Mesendoderm (in vitro differentiated cells): ENCODE measurements at regions not wholly inside any gene's neighbourhood (a gene's known extent, or its start where the extent isn't known, plus 50 kb on each side); places are given as distances from the start of the nearest gene placed in this dataset.
A peak's percentile ranks its signal among the peaks of the same experiment; 100 is the strongest.
"Not testable (repeated sequence)": the region's sequence is repeated elsewhere in the genome, so short reads cannot be mapped to it uniquely, and the experiment has no call there.

Experiments used
- DNase-seq: peaks from one replicate; pipeline ENCODE4 v3.0.0; 2013
- H2AK5ac ChIP-seq: 2 replicates; pipeline ENCODE4 v1.6.1; 2013; ENCODE audit warnings: low read length, inconsistent platforms
- H2BK120ac ChIP-seq: 2 replicates; pipeline ENCODE4 v1.6.1; 2013; ENCODE audit warnings: low read depth, mild to moderate bottlenecking, low read length, moderate library complexity, mixed read lengths
- H2BK15ac ChIP-seq: replicated peaks from 2 replicates; pipeline ENCODE4 v1.6.1; 2013; ENCODE audit warnings: low read depth, mild to moderate bottlenecking, moderate library complexity
- H2BK5ac ChIP-seq: 2 replicates; pipeline ENCODE4 v1.6.1; 2013; ENCODE audit warnings: low read length, inconsistent platforms
- H3K18ac ChIP-seq: 2 replicates; pipeline ENCODE4 v1.6.1; 2013; ENCODE audit warnings: mild to moderate bottlenecking, low read length, mixed read lengths
- H3K23ac ChIP-seq: one replicate; pipeline ENCODE4 v1.6.1; 2013; ENCODE audit warnings: low read length
- H3K27ac ChIP-seq: 2 replicates; pipeline ENCODE4 v1.5.1; 2013; ENCODE audit warnings: low read depth, mild to moderate bottlenecking, inconsistent platforms, low read length, moderate library complexity
- H3K27me3 ChIP-seq: 2 replicates; pipeline ENCODE4 v1.6.1; 2013; ENCODE audit warnings: low read length, control low read depth, mild to moderate bottlenecking, inconsistent platforms; ENCODE audit not compliant: insufficient read depth, poor library complexity
- H3K36me3 ChIP-seq: 2 replicates; pipeline ENCODE4 v1.6.1; 2013; ENCODE audit warnings: low read length, inconsistent platforms; ENCODE audit not compliant: control insufficient read depth, insufficient read depth
- H3K4ac ChIP-seq: one replicate; pipeline ENCODE4 v1.6.1; 2013; ENCODE audit warnings: low read depth, mild to moderate bottlenecking, low read length, moderate library complexity
- H3K4me1 ChIP-seq: 2 replicates; pipeline ENCODE4 v1.6.1; 2013; ENCODE audit warnings: low read depth, low read length, inconsistent platforms; ENCODE audit not compliant: control insufficient read depth
- H3K4me2 ChIP-seq: 2 replicates; pipeline ENCODE4 v1.6.1; 2013; ENCODE audit warnings: low read length
- H3K4me3 ChIP-seq: 2 replicates; pipeline ENCODE4 v1.5.1; 2013; ENCODE audit warnings: mild to moderate bottlenecking, low read length
- H3K56ac ChIP-seq: one replicate; pipeline ENCODE4 v1.6.1; 2013; ENCODE audit warnings: low read length
- H3K79me1 ChIP-seq: 2 replicates; pipeline ENCODE4 v1.6.1; 2013; ENCODE audit warnings: low read length, inconsistent platforms
- H3K79me2 ChIP-seq: 2 replicates; pipeline ENCODE4 v1.6.1; 2013; ENCODE audit warnings: mild to moderate bottlenecking, low read length; ENCODE audit not compliant: control insufficient read depth, insufficient read depth
- H3K9ac ChIP-seq: 2 replicates; pipeline ENCODE4 v1.6.1; 2013; ENCODE audit warnings: low read length, inconsistent platforms
- H4K5ac ChIP-seq: one replicate; pipeline ENCODE4 v1.6.1; 2013; ENCODE audit warnings: low read length
- H4K8ac ChIP-seq: one replicate; pipeline ENCODE4 v1.6.1; 2013; ENCODE audit warnings: low read depth, mild to moderate bottlenecking, control low read depth, low read length, moderate library complexity
- WGBS: extraction: QIAGEN DNeasy Blood & Tissue Kit; methylation state at CpG from one replicate; pipeline ENCODE4 v1.1.7; 2013; ENCODE audit warnings: low lambda C conversion rate, missing lambda C conversion rate; ENCODE audit not compliant: insufficient coverage; ENCODE audit errors: extremely low coverage; 5-methylcytosine and 5-hydroxymethylcytosine counted together

- H3K27ac ChIP-seq, H2BK15ac ChIP-seq, H3K4me2 ChIP-seq, H4K5ac ChIP-seq, H3K79me1 ChIP-seq, H2BK5ac ChIP-seq, H3K4me1 ChIP-seq, DNase-seq, H3K18ac ChIP-seq, H2BK120ac ChIP-seq, H3K79me2 ChIP-seq, H3K9ac ChIP-seq, H3K36me3 ChIP-seq, H3K4ac ChIP-seq, H2AK5ac ChIP-seq, H3K27me3 ChIP-seq, H3K23ac ChIP-seq, H3K4me3 ChIP-seq, H3K56ac ChIP-seq, H4K8ac ChIP-seq: not testable (repeated sequence)
- WGBS: no CpG with 5 or more reads among the region's 2 CpGs
These were observed 353.5 kb downstream of the ZNF326 start for GRCh38 chr1:90348459-90348858.

DNA sequence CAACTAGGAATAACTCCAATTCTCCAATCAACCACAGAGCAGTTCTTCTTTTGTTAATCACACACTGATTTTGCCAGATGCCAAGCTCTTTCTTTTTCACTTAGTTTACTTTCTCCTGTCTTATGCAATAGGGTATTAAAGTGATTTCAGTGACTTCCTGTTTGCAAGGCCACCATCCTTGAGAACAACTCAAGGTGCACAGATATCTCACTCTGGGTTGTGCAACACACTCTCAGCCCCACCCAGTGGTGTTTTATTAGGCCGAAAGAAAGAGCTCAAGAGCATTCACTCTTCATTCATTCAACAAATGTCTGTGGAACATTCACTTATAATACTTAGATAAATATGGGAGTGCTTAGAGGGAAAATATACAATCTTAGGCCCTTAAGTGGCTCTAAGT lies 352.5 kb downstream of the ZNF326 start:
- WGBS: no CpG with 5 or more reads among the region's 1 CpG
- DNase-seq: no peak
- no peak overlapping the region for H3K4me3 ChIP-seq

DNA sequence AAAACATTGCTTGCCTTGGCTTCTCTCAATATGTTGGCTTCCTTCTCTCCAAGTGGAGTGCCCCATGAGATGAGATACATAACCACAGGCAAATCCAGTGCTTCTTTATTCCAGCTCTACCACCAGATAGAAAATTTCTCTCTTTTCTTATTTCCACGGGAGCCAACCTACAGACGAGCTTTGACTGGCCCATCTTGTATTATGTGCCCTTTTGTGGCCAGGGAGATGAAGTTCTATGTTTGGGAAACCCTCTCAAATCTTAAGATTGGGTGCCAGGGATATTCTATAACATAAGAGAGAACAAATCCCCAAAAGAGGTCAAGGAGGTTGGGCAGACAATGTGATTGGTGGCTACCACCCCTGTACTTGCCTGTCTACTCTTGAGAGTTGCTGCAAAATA lies 351.8 kb downstream of the ZNF326 start:
- Histone ChIP-seq H3K4me1 (no peaks in the 10 kb centered on the region), H4K5ac (no peak overlapping the region), H3K79me2 (no peaks in the 10 kb centered on the region), H3K27me3 (no peaks in the 10 kb centered on the region), H2BK120ac (no peak overlapping the region), H3K9ac (no peak overlapping the region), H3K27ac (no peak overlapping the region), H2AK5ac (no peak overlapping the region), H3K56ac (no peak overlapping the region), H3K18ac (no peak overlapping the region), H4K8ac (no peak overlapping the region), H3K23ac (no peak overlapping the region), H3K4me2 (no peak overlapping the region), H3K36me3 (no peaks in the 10 kb centered on the region), H3K4ac (peak overlapping the region; percentile 50), H3K4me3 (no peak overlapping the region), H2BK5ac (no peak overlapping the region), H3K79me1 (no peaks in the 10 kb centered on the region), H2BK15ac (no peak overlapping the region)
- DNase-seq: no peak
- WGBS: no CpG with 5 or more reads among the region's 2 CpGs

More for the DNA sequence above, 352.5 kb downstream of the ZNF326 start:
- Histone ChIP-seq H4K8ac (no peak overlapping the region), H2AK5ac (no peak overlapping the region), H3K79me1 (no peaks in the 10 kb centered on the region), H3K4me2 (no peak overlapping the region), H2BK5ac (no peak overlapping the region), H4K5ac (no peak overlapping the region), H3K4me1 (no peaks in the 10 kb centered on the region), H2BK120ac (no peak overlapping the region), H3K27ac (no peak overlapping the region), H3K18ac (no peak overlapping the region), H3K56ac (no peak overlapping the region), H3K4ac (no peak overlapping the region), H3K36me3 (no peaks in the 10 kb centered on the region), H2BK15ac (no peak overlapping the region), H3K9ac (no peak overlapping the region), H3K79me2 (no peaks in the 10 kb centered on the region), H3K27me3 (no peaks in the 10 kb centered on the region), H3K23ac (no peak overlapping the region)

DNA sequence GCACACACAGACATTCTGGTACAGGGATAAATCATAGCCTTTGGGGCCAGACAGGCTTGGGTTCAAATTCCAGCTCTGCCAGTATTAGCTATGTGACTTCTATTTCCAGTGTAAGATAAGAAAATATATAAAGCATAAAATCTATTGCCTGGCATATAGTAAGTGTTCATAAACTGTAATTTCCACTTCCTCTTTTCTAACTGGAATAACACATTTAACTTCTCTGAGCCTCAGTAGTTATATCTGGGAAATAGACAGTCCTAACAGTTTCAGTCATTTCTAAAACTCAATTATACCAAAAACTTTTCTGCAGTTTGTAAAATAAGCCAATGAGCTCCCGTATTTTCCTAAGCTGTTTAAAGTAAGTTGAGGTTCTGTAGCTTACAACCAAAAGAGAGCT lies 351.4 kb downstream of the ZNF326 start:
- Histone ChIP-seq H4K8ac (no peak overlapping the region), H3K27ac (no peak overlapping the region), H3K4me2 (no peak overlapping the region), H3K36me3 (no peaks in the 10 kb centered on the region), H3K18ac (no peak overlapping the region), H2BK15ac (no peak overlapping the region), H3K4ac (peak overlapping the region; percentile 50), H3K79me2 (no peaks in the 10 kb centered on the region), H2BK5ac (no peak overlapping the region), H3K4me3 (no peak overlapping the region), H3K23ac (no peak overlapping the region), H2AK5ac (no peak overlapping the region), H3K4me1 (no peaks in the 10 kb centered on the region), H3K9ac (no peak overlapping the region), H3K27me3 (no peaks in the 10 kb centered on the region), H2BK120ac (no peak overlapping the region), H3K56ac (no peak overlapping the region), H4K5ac (no peak overlapping the region), H3K79me1 (no peaks in the 10 kb centered on the region)
- DNase-seq: no peak
- no CpG with 5 or more reads among the region's 1 CpG for WGBS

- Histone ChIP-seq H3K4me2 (no peak overlapping the region), H3K23ac (no peak overlapping the region), H2BK120ac (no peak overlapping the region), H3K56ac (no peak overlapping the region), H3K79me2 (no peaks in the 10 kb centered on the region), H3K9ac (no peak overlapping the region), H3K4ac (no peak overlapping the region), H4K8ac (no peak overlapping the region), H3K18ac (no peak overlapping the region), H2BK5ac (no peak overlapping the region), H2BK15ac (no peak overlapping the region), H2AK5ac (no peak overlapping the region), H3K27ac (no peak overlapping the region), H3K4me3 (no peak overlapping the region), H3K27me3 (no peaks in the 10 kb centered on the region), H3K4me1 (no peaks in the 10 kb centered on the region), H3K79me1 (no peaks in the 10 kb centered on the region), H4K5ac (no peak overlapping the region), H3K36me3 (no peaks in the 10 kb centered on the region)
- DNase-seq: peak; percentile 56
- WGBS: no CpG with 5 or more reads among the region's 1 CpG
These were observed 350.2 kb downstream of the ZNF326 start for GRCh38 chr1:90344963-90345730.

DNA sequence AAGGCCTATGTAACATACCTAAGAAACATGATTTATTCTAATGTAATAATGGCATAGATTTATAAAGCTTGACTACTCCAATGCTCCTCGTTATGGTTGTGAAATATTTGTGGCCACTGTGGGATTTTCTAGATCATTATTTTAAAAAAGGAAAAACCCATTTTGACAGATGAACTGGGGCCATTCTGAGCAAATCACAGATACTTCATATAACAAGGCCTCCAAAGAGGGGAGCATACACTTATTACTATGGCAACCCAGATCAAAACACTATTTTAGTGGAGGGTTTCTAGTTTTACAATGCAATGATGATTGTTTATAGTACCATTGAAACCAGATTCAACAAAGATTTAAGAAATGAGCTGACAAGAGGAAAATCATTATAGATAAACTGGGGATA lies 346.6 kb downstream of the ZNF326 start:
- Histone ChIP-seq H3K27ac (no peak overlapping the region), H3K56ac (no peak overlapping the region), H2BK5ac (no peak overlapping the region), H3K27me3 (no peaks in the 10 kb centered on the region), H3K4me3 (no peak overlapping the region), H3K4me1 (no peaks in the 10 kb centered on the region), H3K4ac (no peak overlapping the region), H2BK15ac (no peak overlapping the region), H3K23ac (no peak overlapping the region), H3K9ac (no peak overlapping the region), H3K79me2 (no peaks in the 10 kb centered on the region), H2BK120ac (no peak overlapping the region), H4K8ac (no peak overlapping the region), H3K79me1 (no peaks in the 10 kb centered on the region), H3K36me3 (no peaks in the 10 kb centered on the region), H2AK5ac (no peak overlapping the region), H3K4me2 (no peak overlapping the region), H3K18ac (no peak overlapping the region), H4K5ac (no peak overlapping the region)
- no CpG with 5 or more reads among the region's 1 CpG for WGBS
- DNase-seq: no peak
